Left ventricle myocardium inferior (tissue), 1 donor: ENCODE measurements at regions not wholly inside any gene's neighbourhood (a gene's known extent, or its start where the extent isn't known, plus 50 kb on each side); places are given as distances from the start of the nearest gene placed in this dataset.

Source experiments
- DNase-seq: peaks from one replicate; pipeline ENCODE4 v3.0.0-alpha.2; 2020
- H3K27ac ChIP-seq: fragments of 200-600 bp; replicated peaks from 2 replicates; pipeline ENCODE4 v1.8.0; 2021
- H3K27me3 ChIP-seq: fragments of 200-600 bp; 2 replicates; pipeline ENCODE4 v1.8.0; 2021; ENCODE audit warnings: low read depth
- H3K36me3 ChIP-seq: fragments of 200-600 bp; 2 replicates; pipeline ENCODE4 v1.8.0; 2021
- H3K4me1 ChIP-seq: fragments of 200-600 bp; 2 replicates; pipeline ENCODE4 v1.8.0; 2021
- H3K4me3 ChIP-seq: fragments of 200-600 bp; 2 replicates; pipeline ENCODE4 v1.8.0; 2021; ENCODE audit warnings: mild to moderate bottlenecking, moderate library complexity
- H3K9me3 ChIP-seq: fragments of 200-600 bp; replicated peaks from 2 replicates; pipeline ENCODE4 v1.8.0; 2021
- intact Hi-C: fragments of 100-400 bp; cut with micrococcal nuclease; formaldehyde crosslinking; loops from one replicate; pipeline ENCODE4 v1.11.0; 2022
- TF ChIP-seq, protein P1 (sequence below): fragments of 200-600 bp; IDR thresholded peaks from 2 replicates; pipeline ENCODE4 v1.8.0; 2021; ENCODE audit warnings: antibody characterized with exemption, mild to moderate bottlenecking, borderline replicate concordance
- donor health status: DM: no; HTN: yes; CAD: no; lungs with severe emphysema.

DNA sequence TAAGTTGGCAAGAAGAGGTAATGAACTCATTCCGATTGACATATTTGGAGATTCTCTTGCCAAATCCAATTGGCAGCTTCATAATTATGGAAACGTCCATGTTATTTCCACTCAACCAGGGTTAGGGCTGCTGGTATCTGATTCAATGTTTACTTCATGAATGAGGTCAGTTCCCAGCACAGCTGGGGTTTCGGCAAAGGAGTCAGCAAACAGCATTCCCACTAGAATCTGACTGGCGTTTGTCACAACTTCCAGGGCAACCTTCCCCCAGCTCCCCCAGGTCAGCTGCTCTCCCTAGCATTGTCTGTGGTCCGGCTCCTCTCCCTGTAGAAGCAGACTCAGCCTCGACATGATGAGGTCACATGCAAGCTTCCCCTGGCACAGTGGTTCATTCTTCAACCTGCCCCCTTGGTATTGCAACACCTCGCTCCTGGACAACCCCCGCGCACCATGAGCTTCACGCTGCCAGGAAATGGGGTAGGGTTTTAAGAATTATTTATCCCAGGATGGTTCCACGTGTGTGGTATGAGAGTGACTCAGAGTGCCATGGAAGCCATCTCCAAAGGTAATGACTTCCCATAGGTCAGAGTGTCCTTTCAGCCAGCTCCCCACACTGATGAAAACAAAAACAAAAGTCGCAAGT lies 100.7 kb upstream of the SLC25A33 start:
- H3K36me3 ChIP-seq: no peaks in the 10 kb centered on the region
- H3K27ac ChIP-seq: peak overlapping the region; percentile 91
- peaks cover 76% of the 10 kb centered on the region for H3K4me1 ChIP-seq
- H3K9me3 ChIP-seq: no peaks in the 10 kb centered on the region
- intact Hi-C loops: no loop called here
- TF ChIP-seq, protein P1, sequence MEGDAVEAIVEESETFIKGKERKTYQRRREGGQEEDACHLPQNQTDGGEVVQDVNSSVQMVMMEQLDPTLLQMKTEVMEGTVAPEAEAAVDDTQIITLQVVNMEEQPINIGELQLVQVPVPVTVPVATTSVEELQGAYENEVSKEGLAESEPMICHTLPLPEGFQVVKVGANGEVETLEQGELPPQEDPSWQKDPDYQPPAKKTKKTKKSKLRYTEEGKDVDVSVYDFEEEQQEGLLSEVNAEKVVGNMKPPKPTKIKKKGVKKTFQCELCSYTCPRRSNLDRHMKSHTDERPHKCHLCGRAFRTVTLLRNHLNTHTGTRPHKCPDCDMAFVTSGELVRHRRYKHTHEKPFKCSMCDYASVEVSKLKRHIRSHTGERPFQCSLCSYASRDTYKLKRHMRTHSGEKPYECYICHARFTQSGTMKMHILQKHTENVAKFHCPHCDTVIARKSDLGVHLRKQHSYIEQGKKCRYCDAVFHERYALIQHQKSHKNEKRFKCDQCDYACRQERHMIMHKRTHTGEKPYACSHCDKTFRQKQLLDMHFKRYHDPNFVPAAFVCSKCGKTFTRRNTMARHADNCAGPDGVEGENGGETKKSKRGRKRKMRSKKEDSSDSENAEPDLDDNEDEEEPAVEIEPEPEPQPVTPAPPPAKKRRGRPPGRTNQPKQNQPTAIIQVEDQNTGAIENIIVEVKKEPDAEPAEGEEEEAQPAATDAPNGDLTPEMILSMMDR: no peak
- H3K4me3 ChIP-seq: no peak overlapping the region
- H3K27me3 ChIP-seq: no peaks in the 10 kb centered on the region
- peak; percentile 37 for DNase-seq

DNA sequence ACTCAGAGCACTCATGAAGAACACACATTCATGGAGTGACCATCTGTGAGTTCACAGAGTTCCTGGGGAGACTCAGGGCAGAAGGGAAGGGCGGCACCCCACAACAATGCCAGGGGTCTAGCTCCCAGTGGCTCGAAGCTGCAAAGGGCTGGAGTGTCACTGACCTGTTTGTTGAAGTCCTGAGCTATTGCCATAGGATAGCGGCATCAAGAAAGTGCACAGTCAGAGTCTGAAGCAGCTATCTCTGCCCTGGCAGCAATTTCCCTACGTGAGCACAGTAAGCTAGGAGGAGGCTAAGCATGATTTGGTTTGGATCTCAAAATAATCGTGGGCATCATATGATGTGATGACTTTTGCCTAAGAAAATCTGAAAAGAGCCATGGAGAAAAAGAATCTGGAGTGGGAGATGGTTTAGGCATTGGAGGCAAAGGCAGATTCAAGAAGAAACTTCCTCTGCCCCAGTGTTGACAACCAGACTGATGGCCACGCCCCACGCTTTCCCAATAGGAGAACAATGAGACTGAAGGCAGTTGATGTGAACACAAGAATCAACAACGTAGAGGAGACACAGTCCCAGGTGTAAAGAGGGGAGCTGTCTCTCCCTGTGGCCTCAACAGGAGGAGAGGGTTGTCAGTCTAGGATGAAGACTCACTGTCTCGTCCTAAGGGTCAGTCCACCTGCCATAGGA lies 100.0 kb upstream of the SLC25A33 start:
- H3K9me3 ChIP-seq: no peaks in the 10 kb centered on the region
- H3K36me3 ChIP-seq: no peaks in the 10 kb centered on the region
- peak overlapping the region; percentile 91 for H3K27ac ChIP-seq
- H3K4me1 ChIP-seq: peaks cover 81% of the 10 kb centered on the region
- no peaks in the 10 kb centered on the region for H3K27me3 ChIP-seq
- TF ChIP-seq, protein P1: no peak
- no peak for DNase-seq
- no peak overlapping the region for H3K4me3 ChIP-seq
- intact Hi-C loops: no loop called here

DNA sequence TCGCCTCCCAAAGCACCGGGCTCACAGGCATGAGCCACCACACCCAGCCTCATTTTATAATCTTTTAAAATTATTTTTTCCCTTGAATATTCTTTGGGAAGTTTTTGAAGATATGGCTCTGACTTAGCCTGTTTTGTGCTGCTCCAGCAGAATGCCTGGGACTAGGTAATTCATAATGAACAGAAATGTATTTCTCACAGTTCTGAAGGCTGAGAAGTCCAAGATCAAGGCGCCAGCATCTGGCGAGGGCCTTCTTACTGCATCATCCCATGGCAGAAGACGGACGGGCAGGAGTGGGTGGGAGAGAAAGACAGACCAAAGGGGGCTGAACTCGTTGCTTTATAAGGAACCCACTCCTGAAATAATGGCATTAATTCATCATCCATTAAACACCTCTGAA lies 99.0 kb upstream of the SLC25A33 start:
- Histone ChIP-seq H3K36me3 (no peaks in the 10 kb centered on the region), H3K4me3 (no peak overlapping the region), H3K27me3 (no peaks in the 10 kb centered on the region), H3K27ac (peak overlapping the region; percentile 91), H3K9me3 (no peaks in the 10 kb centered on the region), H3K4me1 (peaks cover 71% of the 10 kb centered on the region)
- TF ChIP-seq, protein P1: no peak
- intact Hi-C loops: no loop called here
- DNase-seq: no peak

DNA sequence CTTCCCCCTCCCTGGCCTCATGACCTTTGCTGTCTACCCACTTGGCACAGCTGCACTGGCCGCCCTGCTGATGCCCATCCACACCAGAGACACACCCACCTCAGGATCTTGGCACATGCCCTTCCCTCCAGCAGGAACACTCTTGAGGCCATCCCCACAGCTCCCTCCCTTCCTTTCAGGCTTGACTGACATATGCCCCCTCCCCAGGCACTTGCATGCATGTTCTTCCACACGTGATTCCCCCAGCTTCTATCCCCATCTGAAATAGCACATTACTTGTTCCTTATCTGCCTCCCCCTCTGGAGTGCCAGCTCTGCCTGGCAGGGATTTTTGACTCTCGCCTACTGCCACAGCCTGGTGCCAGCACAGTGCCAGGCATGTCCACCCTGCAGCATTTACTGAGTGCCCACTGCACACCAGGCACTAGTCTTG lies 98.5 kb upstream of the SLC25A33 start:
- peaks cover 66% of the 10 kb centered on the region for H3K4me1 ChIP-seq
- peak overlapping the region; percentile 8 for H3K4me3 ChIP-seq
- TF ChIP-seq, protein P1: no peak
- intact Hi-C loops: no loop called here
- peak; percentile 61 for DNase-seq
- peak overlapping the region; percentile 91 for H3K27ac ChIP-seq
- no peaks in the 10 kb centered on the region for H3K36me3 ChIP-seq
- no peaks in the 10 kb centered on the region for H3K9me3 ChIP-seq
- no peaks in the 10 kb centered on the region for H3K27me3 ChIP-seq

DNA sequence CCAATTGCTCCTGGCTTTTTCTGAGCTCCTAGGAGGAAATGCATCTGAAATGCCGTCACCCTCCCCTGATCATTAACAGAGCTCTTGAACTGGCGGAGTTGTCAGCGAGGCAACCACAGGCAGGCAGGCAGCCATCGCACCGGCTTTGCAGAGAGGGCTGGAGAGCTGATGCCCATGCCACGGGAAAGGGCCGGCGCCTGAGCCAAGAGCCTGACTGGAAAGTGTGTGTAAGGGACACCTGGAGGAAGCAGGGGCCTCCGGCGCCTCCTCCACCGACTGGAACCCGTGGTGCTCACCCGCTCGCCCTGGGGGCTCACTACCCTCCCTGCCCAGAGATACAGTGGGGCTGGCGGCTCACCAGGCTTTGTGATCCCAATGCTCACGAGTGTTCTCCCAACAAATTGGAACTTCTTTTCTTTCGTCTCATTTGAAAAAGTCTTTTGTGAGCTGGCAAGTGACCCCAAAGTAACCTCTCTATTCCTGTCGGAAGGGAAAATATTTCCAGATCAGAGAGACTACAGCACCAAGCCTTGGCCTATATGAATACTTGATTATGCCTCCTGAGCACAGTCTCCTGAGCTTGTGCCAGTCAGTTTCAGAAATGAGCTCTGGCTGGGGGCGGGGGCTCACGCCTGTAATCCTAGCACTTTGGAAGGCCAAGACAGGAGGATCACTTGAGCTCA lies 97.7 kb upstream of the SLC25A33 start:
- Histone ChIP-seq H3K36me3 (no peaks in the 10 kb centered on the region), H3K27me3 (no peaks in the 10 kb centered on the region), H3K4me1 (peaks cover 58% of the 10 kb centered on the region), H3K4me3 (peak overlapping the region; percentile 8), H3K27ac (peak overlapping the region; percentile 91), H3K9me3 (no peaks in the 10 kb centered on the region)
- TF ChIP-seq, protein P1: no peak
- DNase-seq: peak; percentile 71
- intact Hi-C loops: no loop called here
